HEK293 (cell line): ENCODE measurements at regions not wholly inside any gene's neighbourhood (a gene's known extent, or its start where the extent isn't known, plus 50 kb on each side); places are given as distances from the start of the nearest gene placed in this dataset.

Source experiments
- CTCF ChIA-PET: fragments of 350-600 bp; formaldehyde crosslinking; extraction: SDS; loops from one replicate; lab custom pipeline; 2021; ENCODE audit warnings: antibody characterized with exemption; lab: Yijun Ruan, JAX
- POLR2A ChIA-PET: fragments of 300-600 bp; formaldehyde crosslinking; extraction: SDS; loops from one replicate; lab custom pipeline; 2020; ENCODE audit warnings: antibody characterized with exemption, inconsistent platforms; lab: Yijun Ruan, JAX
- H3K27ac ChIP-seq: fragments of 200-500 bp; sonication (Bioruptor generic); 2 replicates; pipeline ENCODE4 v1.5.1; 2014; ENCODE audit warnings: low read depth, low read length, control low read depth, inconsistent platforms; ENCODE audit errors: extremely low read depth
- H3K36me3 ChIP-seq, 2 experiments: fragments of 200-500 bp in 1 of 2; sonication (Bioruptor generic) in 1 of 2; 1 replicate in 1 of 2; 2 replicates in 1 of 2; pipeline ENCODE4 v1.5.1; 2014 to 2017; ENCODE audit warnings: inconsistent platforms in 2 of 2, low read length in 2 of 2; ENCODE audit not compliant: control insufficient read depth in 2 of 2, insufficient read depth in 1 of 2
- H3K4me1 ChIP-seq: fragments of 200-500 bp; sonication (Bioruptor generic); 2 replicates; pipeline ENCODE4 v1.5.1; 2014; ENCODE audit warnings: mild to moderate bottlenecking, low read length, inconsistent platforms; ENCODE audit not compliant: control insufficient read depth, insufficient read depth
- H3K4me3 ChIP-seq: 2 replicates; pipeline ENCODE4 v1.5.1; 2011; ENCODE audit warnings: low read depth, mild to moderate bottlenecking, control low read depth, low read length, moderate library complexity
- H3K9me3 ChIP-seq: fragments of 200-500 bp; sonication (Bioruptor generic); 2 replicates; pipeline ENCODE4 v1.5.1; 2014; ENCODE audit warnings: low read depth, low read length, inconsistent platforms; ENCODE audit not compliant: control insufficient read depth, insufficient read depth
- HOXA7 ChIP-seq: sonication (generic); formaldehyde crosslinking; IDR thresholded peaks from 2 replicates; pipeline ENCODE4 v1.8.1; 2022; ENCODE audit warnings: missing genetic modification reagents, borderline replicate concordance
- KLF8 ChIP-seq: fragments of 450-650 bp; formaldehyde crosslinking; IDR thresholded peaks from 2 replicates; pipeline ENCODE4 v1.5.1; 2016; ENCODE audit warnings: missing biosample characterization, missing genetic modification characterization
- PRDM6 ChIP-seq: fragments of 450-650 bp; formaldehyde crosslinking; IDR thresholded peaks from 2 replicates; pipeline ENCODE4 v1.5.1; 2017; ENCODE audit warnings: missing biosample characterization, missing genetic modification characterization
- SP2 ChIP-seq: fragments of 450-650 bp; formaldehyde crosslinking; IDR thresholded peaks from 2 replicates; pipeline ENCODE4 v1.5.1; 2016; ENCODE audit warnings: missing biosample characterization, missing genetic modification characterization
- TCF7L2 ChIP-seq: IDR thresholded peaks from 2 replicates; pipeline ENCODE4 v1.6.1; 2011; ENCODE audit warnings: low read depth, mild to moderate bottlenecking, inconsistent platforms, low read length, moderate library complexity, borderline replicate concordance
- ZFHX2 ChIP-seq: fragments of 450-650 bp; formaldehyde crosslinking; conservative IDR thresholded peaks from 2 replicates; pipeline ENCODE4 v1.5.1; 2016; ENCODE audit warnings: missing biosample characterization, missing genetic modification characterization
- ZNF248 ChIP-seq: fragments of 450-650 bp; formaldehyde crosslinking; IDR thresholded peaks from 2 replicates; pipeline ENCODE4 v1.5.1; 2017; ENCODE audit warnings: missing biosample characterization, missing genetic modification characterization
- ZNF324 ChIP-seq: fragments of 450-650 bp; formaldehyde crosslinking; IDR thresholded peaks from 2 replicates; pipeline ENCODE4 v1.5.1; 2016; ENCODE audit warnings: missing biosample characterization, missing genetic modification characterization
- ZNF335 ChIP-seq: fragments of 450-650 bp; formaldehyde crosslinking; conservative IDR thresholded peaks from 2 replicates; pipeline ENCODE4 v1.5.1; 2016; ENCODE audit warnings: missing biosample characterization, missing genetic modification characterization
- ZNF449 ChIP-seq: fragments of 450-650 bp; formaldehyde crosslinking; IDR thresholded peaks from 2 replicates; pipeline ENCODE4 v1.5.1; 2017; ENCODE audit warnings: missing biosample characterization, mild to moderate bottlenecking, missing genetic modification characterization, moderate library complexity
- ZNF558 ChIP-seq: fragments of 450-650 bp; formaldehyde crosslinking; IDR thresholded peaks from 2 replicates; pipeline ENCODE4 v1.5.1; 2016; ENCODE audit warnings: missing biosample characterization, missing genetic modification characterization
- ZNF561 ChIP-seq: fragments of 450-650 bp; IDR thresholded peaks from 2 replicates; pipeline ENCODE4 v1.5.1; 2018; ENCODE audit warnings: missing biosample characterization, missing genetic modification characterization, borderline replicate concordance
- ZNF629 ChIP-seq: fragments of 450-650 bp; formaldehyde crosslinking; IDR thresholded peaks from 2 replicates; pipeline ENCODE4 v1.5.1; 2017; ENCODE audit warnings: missing biosample characterization, missing genetic modification characterization
- ZNF645 ChIP-seq: fragments of 450-650 bp; formaldehyde crosslinking; IDR thresholded peaks from 2 replicates; pipeline ENCODE4; 2016; ENCODE audit warnings: missing biosample characterization, missing genetic modification characterization
- ZNF768 ChIP-seq: fragments of 450-650 bp; formaldehyde crosslinking; IDR thresholded peaks from 2 replicates; pipeline ENCODE4 v1.5.1; 2018; ENCODE audit warnings: missing biosample characterization, mild to moderate bottlenecking, missing genetic modification characterization
- ZSCAN16 ChIP-seq: fragments of 450-650 bp; formaldehyde crosslinking; IDR thresholded peaks from 2 replicates; pipeline ENCODE4 v1.5.1; 2016; ENCODE audit warnings: missing biosample characterization, missing genetic modification characterization
- TF ChIP-seq, protein P1 (sequence below): IDR thresholded peaks from 2 replicates; pipeline ENCODE4 v1.6.1; 2011; ENCODE audit warnings: mild to moderate bottlenecking, low read depth, low read length, borderline replicate concordance
- TF ChIP-seq, protein P2 (sequence below): fragments of 450-650 bp; formaldehyde crosslinking; IDR thresholded peaks from 2 replicates; pipeline ENCODE4 v1.5.1; 2016; ENCODE audit warnings: missing biosample characterization, missing genetic modification characterization
- TF ChIP-seq, protein P3 (sequence below): fragments of 450-650 bp; formaldehyde crosslinking; IDR thresholded peaks from 2 replicates; pipeline ENCODE4 v1.5.1; 2016; ENCODE audit warnings: missing biosample characterization, missing genetic modification characterization
- TF ChIP-seq, protein P4 (sequence below): fragments of 450-650 bp; formaldehyde crosslinking; conservative IDR thresholded peaks from 2 replicates; pipeline ENCODE4 v1.5.1; 2016; ENCODE audit warnings: low read depth, missing biosample characterization, missing genetic modification characterization

GRCh38 chr5:82341325-82341724 is 63.2 kb upstream of the RPS23 start (continued):
- TF ChIP-seq ZNF449 (tag by site-specific recombination) (no peak), ZFHX2 (tag by site-specific recombination) (no peak), ZNF335 (tag by site-specific recombination) (no peak), SP2 (tag by site-specific recombination) (no peak)

- no peak for TF ChIP-seq TCF7L2
- TF ChIP-seq HOXA7 (CRISPR knock-in tag) = no peak
- no peak for TF ChIP-seq ZSCAN16
- TF ChIP-seq, protein P1, sequence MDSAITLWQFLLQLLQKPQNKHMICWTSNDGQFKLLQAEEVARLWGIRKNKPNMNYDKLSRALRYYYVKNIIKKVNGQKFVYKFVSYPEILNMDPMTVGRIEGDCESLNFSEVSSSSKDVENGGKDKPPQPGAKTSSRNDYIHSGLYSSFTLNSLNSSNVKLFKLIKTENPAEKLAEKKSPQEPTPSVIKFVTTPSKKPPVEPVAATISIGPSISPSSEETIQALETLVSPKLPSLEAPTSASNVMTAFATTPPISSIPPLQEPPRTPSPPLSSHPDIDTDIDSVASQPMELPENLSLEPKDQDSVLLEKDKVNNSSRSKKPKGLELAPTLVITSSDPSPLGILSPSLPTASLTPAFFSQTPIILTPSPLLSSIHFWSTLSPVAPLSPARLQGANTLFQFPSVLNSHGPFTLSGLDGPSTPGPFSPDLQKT = no peak
- TF ChIP-seq ZNF248 (tag by site-specific recombination) = no peak
- TF ChIP-seq, protein P2, sequence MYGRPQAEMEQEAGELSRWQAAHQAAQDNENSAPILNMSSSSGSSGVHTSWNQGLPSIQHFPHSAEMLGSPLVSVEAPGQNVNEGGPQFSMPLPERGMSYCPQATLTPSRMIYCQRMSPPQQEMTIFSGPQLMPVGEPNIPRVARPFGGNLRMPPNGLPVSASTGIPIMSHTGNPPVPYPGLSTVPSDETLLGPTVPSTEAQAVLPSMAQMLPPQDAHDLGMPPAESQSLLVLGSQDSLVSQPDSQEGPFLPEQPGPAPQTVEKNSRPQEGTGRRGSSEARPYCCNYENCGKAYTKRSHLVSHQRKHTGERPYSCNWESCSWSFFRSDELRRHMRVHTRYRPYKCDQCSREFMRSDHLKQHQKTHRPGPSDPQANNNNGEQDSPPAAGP (tag by site-specific recombination) = no peak
- CTCF ChIA-PET = no interaction called here
- Histone ChIP-seq H3K4me3 (no peak overlapping the region), H3K9me3 (no peaks in the 10 kb centered on the region), H3K4me1 (no peaks in the 10 kb centered on the region), H3K36me3 (no peaks in the 10 kb centered on the region), H3K27ac (no peak overlapping the region)
- POLR2A ChIA-PET = no interaction called here
Observed at GRCh38 chr5:82340799-82341198, 62.6 kb upstream of the RPS23 start.

DNA sequence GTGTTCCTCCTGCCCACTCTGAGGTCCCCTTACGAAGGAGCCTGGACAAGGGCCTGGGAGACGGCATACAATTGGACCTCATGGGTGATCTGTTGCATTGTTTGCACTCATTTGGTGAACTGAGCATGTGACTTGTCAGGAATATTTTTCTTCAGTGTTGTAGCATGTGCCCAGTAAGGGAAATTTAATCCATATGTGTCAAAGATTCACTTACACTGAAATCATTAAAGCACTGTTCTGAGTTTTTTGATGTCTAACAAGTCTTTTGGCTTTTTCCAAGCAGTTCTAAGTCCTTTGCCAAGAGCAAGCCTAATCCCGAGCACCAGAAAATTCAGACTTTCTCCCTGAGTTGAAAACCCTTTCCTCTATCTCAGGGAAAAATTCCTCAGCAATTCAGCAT is 61.6 kb upstream of the RPS23 start:
- H3K9me3 ChIP-seq = no peaks in the 10 kb centered on the region
- H3K4me1 ChIP-seq = no peaks in the 10 kb centered on the region
- no peaks in the 10 kb centered on the region for H3K36me3 ChIP-seq
- H3K4me3 ChIP-seq = no peak overlapping the region
- ChIA-PET CTCF (interaction anchor here (1.4 kb wide), 1 partner anchor 9 kb away, joined by 3 read pairs; no protein-coding TSS in a partner anchor), POLR2A (no interaction called here)
- H3K27ac ChIP-seq = no peak overlapping the region
- TF ChIP-seq ZNF561 (tag by site-specific recombination) (no peak), PRDM6 (no peak), KLF8 (tag by site-specific recombination) (no peak), ZNF558 (no peak), ZNF335 (tag by site-specific recombination) (no peak), ZNF324 (no peak), ZNF645 (tag by site-specific recombination) (no peak), ZNF629 (tag by site-specific recombination) (no peak), ZNF768 (no peak)
- TF ChIP-seq, protein P3, sequence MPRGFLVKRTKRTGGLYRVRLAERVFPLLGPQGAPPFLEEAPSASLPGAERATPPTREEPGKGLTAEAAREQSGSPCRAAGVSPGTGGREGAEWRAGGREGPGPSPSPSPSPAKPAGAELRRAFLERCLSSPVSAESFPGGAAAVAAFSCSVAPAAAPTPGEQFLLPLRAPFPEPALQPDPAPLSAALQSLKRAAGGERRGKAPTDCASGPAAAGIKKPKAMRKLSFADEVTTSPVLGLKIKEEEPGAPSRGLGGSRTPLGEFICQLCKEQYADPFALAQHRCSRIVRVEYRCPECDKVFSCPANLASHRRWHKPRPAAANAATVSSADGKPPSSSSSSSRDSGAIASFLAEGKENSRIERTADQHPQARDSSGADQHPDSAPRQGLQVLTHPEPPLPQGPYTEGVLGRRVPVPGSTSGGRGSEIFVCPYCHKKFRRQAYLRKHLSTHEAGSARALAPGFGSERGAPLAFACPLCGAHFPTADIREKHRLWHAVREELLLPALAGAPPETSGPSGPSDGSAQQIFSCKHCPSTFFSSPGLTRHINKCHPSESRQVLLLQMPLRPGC (tag by site-specific recombination) = no peak
- TF ChIP-seq, protein P1 = no peak
- TF ChIP-seq, protein P4, sequence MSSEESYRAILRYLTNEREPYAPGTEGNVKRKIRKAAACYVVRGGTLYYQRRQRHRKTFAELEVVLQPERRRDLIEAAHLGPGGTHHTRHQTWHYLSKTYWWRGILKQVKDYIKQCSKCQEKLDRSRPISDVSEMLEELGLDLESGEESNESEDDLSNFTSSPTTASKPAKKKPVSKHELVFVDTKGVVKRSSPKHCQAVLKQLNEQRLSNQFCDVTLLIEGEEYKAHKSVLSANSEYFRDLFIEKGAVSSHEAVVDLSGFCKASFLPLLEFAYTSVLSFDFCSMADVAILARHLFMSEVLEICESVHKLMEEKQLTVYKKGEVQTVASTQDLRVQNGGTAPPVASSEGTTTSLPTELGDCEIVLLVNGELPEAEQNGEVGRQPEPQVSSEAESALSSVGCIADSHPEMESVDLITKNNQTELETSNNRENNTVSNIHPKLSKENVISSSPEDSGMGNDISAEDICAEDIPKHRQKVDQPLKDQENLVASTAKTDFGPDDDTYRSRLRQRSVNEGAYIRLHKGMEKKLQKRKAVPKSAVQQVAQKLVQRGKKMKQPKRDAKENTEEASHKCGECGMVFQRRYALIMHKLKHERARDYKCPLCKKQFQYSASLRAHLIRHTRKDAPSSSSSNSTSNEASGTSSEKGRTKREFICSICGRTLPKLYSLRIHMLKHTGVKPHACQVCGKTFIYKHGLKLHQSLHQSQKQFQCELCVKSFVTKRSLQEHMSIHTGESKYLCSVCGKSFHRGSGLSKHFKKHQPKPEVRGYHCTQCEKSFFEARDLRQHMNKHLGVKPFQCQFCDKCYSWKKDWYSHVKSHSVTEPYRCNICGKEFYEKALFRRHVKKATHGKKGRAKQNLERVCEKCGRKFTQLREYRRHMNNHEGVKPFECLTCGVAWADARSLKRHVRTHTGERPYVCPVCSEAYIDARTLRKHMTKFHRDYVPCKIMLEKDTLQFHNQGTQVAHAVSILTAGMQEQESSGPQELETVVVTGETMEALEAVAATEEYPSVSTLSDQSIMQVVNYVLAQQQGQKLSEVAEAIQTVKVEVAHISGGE = no peak
